Suprapubic skin (tissue), 4 donors: ENCODE measurements at regions not wholly inside any gene's neighbourhood (a gene's known extent, or its start where the extent isn't known, plus 50 kb on each side); places are given as distances from the start of the nearest gene placed in this dataset.

ENCODE experiments used
- DNase-seq, 2 donors: peaks; one replicate each; pipeline ENCODE4 v3.0.0-alpha.2; 2019; ENCODE audit warnings: low spot score in 2 of 2
- H3K27ac ChIP-seq: fragments of 200-600 bp; sonication (generic); one replicate; pipeline ENCODE4 v1.5.1; 2019
- H3K27me3 ChIP-seq: fragments of 200-600 bp; sonication (generic); one replicate; pipeline ENCODE4 v1.5.1; 2019
- H3K36me3 ChIP-seq: fragments of 200-600 bp; sonication (generic); one replicate; pipeline ENCODE4 v1.5.1; 2019
- H3K4me1 ChIP-seq: fragments of 200-600 bp; sonication (generic); one replicate; pipeline ENCODE4 v1.5.1; 2019
- H3K4me3 ChIP-seq: fragments of 200-600 bp; sonication (generic); one replicate; pipeline ENCODE4 v1.5.1; 2019; ENCODE audit warnings: mild to moderate bottlenecking
- H3K9me3 ChIP-seq: fragments of 200-600 bp; sonication (generic); one replicate; pipeline ENCODE4 v1.5.1; 2019
- CTCF ChIP-seq, 2 donors: fragments of 200-600 bp in 1 of 2; fragments of 450-650 bp in 1 of 2; sonication (generic) in 1 of 2; IDR thresholded peaks; one replicate each; pipeline ENCODE4 v1.5.1; 2016 to 2019; ENCODE audit warnings: antibody characterized with exemption in 2 of 2, mild to moderate bottlenecking in 1 of 2, moderate library complexity in 1 of 2
- EP300 ChIP-seq: sonication (generic); formaldehyde crosslinking; IDR thresholded peaks from one replicate; pipeline ENCODE4 v1.6.1; 2017; ENCODE audit warnings: antibody characterized with exemption
- POLR2A ChIP-seq, 2 donors: fragments of 450-650 bp; IDR thresholded peaks; one replicate each; pipeline ENCODE4 v1.6.1; 2017; ENCODE audit warnings: antibody characterized with exemption in 2 of 2, mild to moderate bottlenecking in 2 of 2, moderate library complexity in 2 of 2
- POLR2AphosphoS5 ChIP-seq, 3 donors: sonication (generic); formaldehyde crosslinking; IDR thresholded peaks; one replicate each; pipeline ENCODE4 v1.6.1; 2017; ENCODE audit warnings: antibody characterized with exemption in 3 of 3
- WGBS: methylation state at CpG from one replicate; pipeline ENCODE4 v1.1.5; 2018; 5-methylcytosine and 5-hydroxymethylcytosine counted together

GRCh38 chrX:4787971-4788370 lies 1074.5 kb upstream of the PRKX start:
- Histone ChIP-seq H3K9me3 (no peaks in the 10 kb centered on the region), H3K27ac (no peak overlapping the region), H3K4me1 (no peaks in the 10 kb centered on the region), H3K27me3 (no peaks in the 10 kb centered on the region), H3K36me3 (no peaks in the 10 kb centered on the region), H3K4me3 (no peak overlapping the region)
- no peak for DNase-seq
- 90% methylated on average over 1 of the region's 1 CpG for WGBS
- TF ChIP-seq POLR2AphosphoS5 (IDR thresholded peaks at IDR 0.05) (no peak), EP300 (no peak)

- H3K36me3 ChIP-seq: no peaks in the 10 kb centered on the region
- DNase-seq: no peak
- H3K4me3 ChIP-seq: no peak overlapping the region
- TF ChIP-seq POLR2AphosphoS5 (IDR thresholded peaks at IDR 0.05): no peak
- TF ChIP-seq CTCF (IDR thresholded peaks at IDR 0.05): no peak
- TF ChIP-seq EP300: no peak
- no peak for TF ChIP-seq POLR2A (IDR thresholded peaks at IDR 0.05)
- no peaks in the 10 kb centered on the region for H3K4me1 ChIP-seq
- H3K9me3 ChIP-seq: no peaks in the 10 kb centered on the region
- H3K27me3 ChIP-seq: no peaks in the 10 kb centered on the region
- H3K27ac ChIP-seq: no peak overlapping the region
- WGBS: 61% methylated on average over 2 of the region's 2 CpGs
Measured at GRCh38 chrX:4764888-4765287, 1051.4 kb upstream of the PRKX start.

- Histone ChIP-seq H3K27me3 (no peaks in the 10 kb centered on the region), H3K36me3 (no peaks in the 10 kb centered on the region), H3K4me3 (no peak overlapping the region), H3K4me1 (no peaks in the 10 kb centered on the region), H3K27ac (no peak overlapping the region), H3K9me3 (no peaks in the 10 kb centered on the region)
- WGBS: 96% methylated on average over 3 of the region's 3 CpGs
- no peak for TF ChIP-seq POLR2AphosphoS5 (IDR thresholded peaks at IDR 0.05)
- TF ChIP-seq CTCF (IDR thresholded peaks at IDR 0.05): no peak
- no peak for TF ChIP-seq POLR2A (IDR thresholded peaks at IDR 0.05)
- no peak for TF ChIP-seq EP300
- no peak for DNase-seq
Measured at GRCh38 chrX:4762196-4762595, 1048.7 kb upstream of the PRKX start.

- Histone ChIP-seq H3K27me3 (no peaks in the 10 kb centered on the region), H3K27ac (no peak overlapping the region), H3K36me3 (no peaks in the 10 kb centered on the region), H3K4me3 (no peak overlapping the region), H3K4me1 (no peaks in the 10 kb centered on the region), H3K9me3 (no peaks in the 10 kb centered on the region)
- no peak for DNase-seq
- TF ChIP-seq POLR2A (IDR thresholded peaks at IDR 0.05) (no peak), POLR2AphosphoS5 (IDR thresholded peaks at IDR 0.05) (no peak), EP300 (no peak), CTCF (IDR thresholded peaks at IDR 0.05) (no peak)
- WGBS: 71% methylated on average over 8 of the region's 8 CpGs
Measured at GRCh38 chrX:4754878-4755604, 1041.6 kb upstream of the PRKX start.

GRCh38 chrX:4741024-4741423 lies 1027.6 kb upstream of the PRKX start:
- no peak for DNase-seq
- H3K4me3 ChIP-seq: no peak overlapping the region
- 76% methylated on average over 5 of the region's 5 CpGs for WGBS
- H3K9me3 ChIP-seq: no peaks in the 10 kb centered on the region
- TF ChIP-seq CTCF (IDR thresholded peaks at IDR 0.05) (no peak), EP300 (no peak), POLR2AphosphoS5 (IDR thresholded peaks at IDR 0.05) (no peak), POLR2A (IDR thresholded peaks at IDR 0.05) (no peak)
- H3K36me3 ChIP-seq: no peaks in the 10 kb centered on the region
- H3K4me1 ChIP-seq: no peaks in the 10 kb centered on the region
- H3K27ac ChIP-seq: no peak overlapping the region
- H3K27me3 ChIP-seq: no peaks in the 10 kb centered on the region

GRCh38 chrX:4735299-4735698 lies 1021.9 kb upstream of the PRKX start:
- no peak overlapping the region for H3K4me3 ChIP-seq
- TF ChIP-seq EP300 (no peak), POLR2AphosphoS5 (IDR thresholded peaks at IDR 0.05) (no peak), CTCF (IDR thresholded peaks at IDR 0.05) (no peak), POLR2A (IDR thresholded peaks at IDR 0.05) (no peak)
- no peaks in the 10 kb centered on the region for H3K9me3 ChIP-seq
- H3K27me3 ChIP-seq: no peaks in the 10 kb centered on the region
- 89% methylated on average over 2 of the region's 2 CpGs for WGBS
- H3K4me1 ChIP-seq: no peaks in the 10 kb centered on the region
- H3K36me3 ChIP-seq: no peaks in the 10 kb centered on the region
- no peak overlapping the region for H3K27ac ChIP-seq
- no peak for DNase-seq
